ENCODE measurements at regions not wholly inside any gene's neighbourhood (a gene's known extent, or its start where the extent isn't known, plus 50 kb on each side); places are given as distances from the start of the nearest gene placed in this dataset.
A peak's percentile ranks its signal among the peaks of the same experiment; 100 is the strongest.

DNA sequence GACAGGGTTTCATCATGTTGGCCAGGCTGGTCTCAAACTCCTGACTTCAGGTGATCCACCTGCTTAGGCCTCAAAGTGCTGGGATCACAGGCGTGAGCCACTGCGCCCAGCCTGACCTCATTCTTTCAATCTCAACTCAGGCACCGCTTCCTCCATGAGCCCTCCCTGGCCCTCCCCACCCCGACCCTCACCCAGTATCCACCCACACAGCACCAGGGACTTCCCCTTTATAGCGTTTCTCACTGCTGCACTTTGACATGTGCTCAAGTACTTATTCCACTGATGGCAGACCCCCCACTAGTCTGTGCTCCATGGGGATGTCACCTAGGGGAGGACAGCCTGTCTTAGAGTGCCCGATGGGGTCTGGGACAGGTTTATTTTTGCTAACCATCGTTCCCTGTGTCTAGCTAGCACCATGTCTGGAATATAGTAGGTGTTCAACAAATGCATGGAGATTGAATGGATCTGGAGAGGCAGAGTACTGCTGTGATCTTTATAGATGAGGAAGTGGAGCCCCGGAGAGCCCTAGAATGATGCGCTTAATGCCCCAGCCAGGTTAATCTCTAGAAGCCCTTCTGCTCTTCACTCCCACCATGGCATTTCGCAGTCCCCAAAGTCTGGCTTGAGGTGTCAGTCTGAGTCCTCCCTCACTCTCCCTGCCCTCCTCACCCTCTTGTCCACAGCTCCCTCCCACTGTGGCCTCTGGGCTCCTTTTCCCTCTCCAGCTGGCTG is 258.8 kb downstream of the RPS24 start:
- Histone ChIP-seq H3K36me3 (ENCODE audit: control insufficient read depth in 2 of 2, insufficient read depth in 2 of 2, low read length in 1 of 2) (no peaks in the 10 kb centered on the region), H3K4me3 (ENCODE audit: low read depth in 1 of 2, low read length in 2 of 2) (no peak overlapping the region), H3K9me3 (ENCODE audit: control insufficient read depth in 2 of 2, insufficient read depth in 1 of 2, low read depth in 1 of 2, low read length in 1 of 2) (no peaks in the 10 kb centered on the region), H3K27ac (ENCODE audit: low read depth in 2 of 2, low read length in 1 of 2) (no peak overlapping the region), H3K4me1 (ENCODE audit: control insufficient read depth in 2 of 2, insufficient read depth in 2 of 2, low read length in 1 of 2) (no peaks in the 10 kb centered on the region), H3K27me3 (ENCODE audit: control insufficient read depth in 1 of 2, insufficient read depth in 2 of 2, low read length in 2 of 2) (no peaks in the 10 kb centered on the region)
- 71 to 78% methylated on average over 10 of the region's 10 CpGs for WGBS, 2 donors

DNA sequence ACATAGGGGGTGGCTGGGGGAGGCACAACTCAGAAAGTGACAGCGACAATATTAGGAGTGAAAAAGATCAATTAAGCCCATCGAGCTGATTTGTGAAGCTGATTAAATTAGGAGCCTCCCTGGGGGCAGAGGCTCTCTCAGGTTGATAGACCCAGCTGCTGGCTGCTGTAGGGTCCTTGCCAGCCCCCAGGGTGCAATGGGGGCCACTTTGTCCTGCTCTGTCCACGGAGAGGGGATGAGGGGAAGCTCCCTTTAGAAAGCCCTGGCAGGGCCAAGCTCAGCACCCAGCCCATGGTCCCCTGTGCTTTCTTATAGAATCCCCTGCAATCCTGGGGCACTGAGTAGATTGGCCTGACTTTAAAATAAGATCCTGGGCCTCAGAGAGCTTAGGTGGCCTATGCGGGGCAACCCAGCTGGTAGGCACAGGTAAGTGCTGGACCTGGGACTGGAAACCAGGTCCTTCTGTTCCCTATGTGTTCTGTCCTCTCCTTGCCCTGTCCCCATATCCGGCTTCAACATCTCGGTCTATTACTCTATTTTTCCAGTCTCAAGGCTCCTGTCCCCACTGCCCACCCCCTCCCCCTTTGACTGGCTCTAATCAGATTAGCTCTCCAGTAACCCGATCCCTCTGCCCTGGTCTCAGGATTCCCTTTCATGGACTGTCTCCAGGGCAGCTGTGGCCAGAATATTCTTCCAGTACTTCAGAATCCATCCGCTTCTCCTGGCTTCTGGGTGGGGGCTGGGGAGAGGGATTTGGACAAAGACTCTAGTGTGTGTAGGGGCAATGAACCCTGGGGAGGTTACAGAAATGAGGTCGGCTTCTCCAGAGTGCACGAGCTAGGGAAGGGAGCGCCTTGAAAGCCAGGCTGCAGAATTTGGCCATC is 259.6 kb downstream of the RPS24 start:
- Histone ChIP-seq H3K4me3 (ENCODE audit: low read depth in 1 of 2, low read length in 2 of 2) (no peak overlapping the region), H3K9me3 (ENCODE audit: control insufficient read depth in 2 of 2, insufficient read depth in 1 of 2, low read depth in 1 of 2, low read length in 1 of 2) (no peaks in the 10 kb centered on the region), H3K27me3 (ENCODE audit: control insufficient read depth in 1 of 2, insufficient read depth in 2 of 2, low read length in 2 of 2) (no peaks in the 10 kb centered on the region), H3K36me3 (ENCODE audit: control insufficient read depth in 2 of 2, insufficient read depth in 2 of 2, low read length in 1 of 2) (no peaks in the 10 kb centered on the region), H3K27ac (ENCODE audit: low read depth in 2 of 2, low read length in 1 of 2) (no peak overlapping the region), H3K4me1 (ENCODE audit: control insufficient read depth in 2 of 2, insufficient read depth in 2 of 2, low read length in 1 of 2) (no peaks in the 10 kb centered on the region)
- WGBS, 2 donors: 75 to 78% methylated on average over 11 of the region's 11 CpGs

DNA sequence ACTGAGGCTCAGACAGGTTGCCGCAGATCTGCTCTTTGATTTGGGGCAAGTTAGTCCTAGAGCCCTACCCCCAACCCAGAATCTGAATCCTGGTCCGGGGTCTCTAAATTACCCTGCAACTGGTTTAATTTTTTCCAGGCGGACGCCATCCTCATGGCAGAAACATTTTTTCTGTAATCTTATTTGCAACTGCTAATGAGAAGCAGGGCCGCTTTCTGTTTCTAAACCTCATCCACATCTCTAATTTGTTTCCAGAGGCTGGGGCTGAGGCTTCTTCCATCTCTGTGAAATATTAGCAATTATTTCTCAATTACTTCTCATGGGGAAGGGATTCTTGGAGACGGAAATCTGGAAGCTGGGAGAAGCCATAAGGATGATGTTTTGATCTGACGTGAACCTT is 261.6 kb downstream of the RPS24 start:
- WGBS, 2 donors: 81 to 87% methylated on average over 7 of the region's 7 CpGs

DNA sequence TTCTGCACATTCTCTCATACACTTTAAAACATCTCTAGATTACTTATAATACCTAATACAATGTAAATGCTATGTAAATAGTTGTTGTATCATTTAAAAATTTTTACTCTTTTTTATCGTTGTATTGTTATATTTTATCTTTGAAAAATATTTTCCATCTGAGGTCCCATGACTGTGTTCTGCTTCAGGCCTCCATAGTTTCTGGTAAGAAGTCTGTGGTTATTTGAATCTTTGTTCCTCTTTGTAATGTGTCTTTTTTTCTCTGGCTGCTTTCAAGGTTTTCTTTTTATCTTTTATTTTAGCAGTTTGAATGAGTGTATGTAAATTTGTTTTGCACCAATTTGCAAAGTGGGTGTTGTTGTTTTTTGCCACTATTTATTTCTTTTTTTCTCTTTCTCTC is 263.1 kb downstream of the RPS24 start:
- Histone ChIP-seq H3K9me3 (ENCODE audit: control insufficient read depth in 2 of 2, insufficient read depth in 1 of 2, low read depth in 1 of 2, low read length in 1 of 2) (no peaks in the 10 kb centered on the region), H3K4me3 (ENCODE audit: low read depth in 1 of 2, low read length in 2 of 2) (no peak overlapping the region), H3K27me3 (ENCODE audit: control insufficient read depth in 1 of 2, insufficient read depth in 2 of 2, low read length in 2 of 2) (no peaks in the 10 kb centered on the region), H3K36me3 (ENCODE audit: control insufficient read depth in 2 of 2, insufficient read depth in 2 of 2, low read length in 1 of 2) (no peaks in the 10 kb centered on the region), H3K27ac (ENCODE audit: low read depth in 2 of 2, low read length in 1 of 2) (no peak overlapping the region), H3K4me1 (ENCODE audit: control insufficient read depth in 2 of 2, insufficient read depth in 2 of 2, low read length in 1 of 2) (no peaks in the 10 kb centered on the region)
- 72 to 80% methylated on average over 1 of the region's 1 CpG for WGBS, 2 donors

More for the DNA sequence above, 261.6 kb downstream of the RPS24 start:
- Histone ChIP-seq H3K36me3 (ENCODE audit: control insufficient read depth in 2 of 2, insufficient read depth in 2 of 2, low read length in 1 of 2) (no peaks in the 10 kb centered on the region), H3K27ac (ENCODE audit: low read depth in 2 of 2, low read length in 1 of 2) (peak overlapping the region in 1 of 2 donors; percentile 71), H3K9me3 (ENCODE audit: control insufficient read depth in 2 of 2, insufficient read depth in 1 of 2, low read depth in 1 of 2, low read length in 1 of 2) (no peaks in the 10 kb centered on the region), H3K4me1 (ENCODE audit: control insufficient read depth in 2 of 2, insufficient read depth in 2 of 2, low read length in 1 of 2) (no peaks in the 10 kb centered on the region), H3K27me3 (ENCODE audit: control insufficient read depth in 1 of 2, insufficient read depth in 2 of 2, low read length in 2 of 2) (no peaks in the 10 kb centered on the region), H3K4me3 (ENCODE audit: low read depth in 1 of 2, low read length in 2 of 2) (no peak overlapping the region)

- Histone ChIP-seq H3K36me3 (ENCODE audit: control insufficient read depth in 2 of 2, insufficient read depth in 2 of 2, low read length in 1 of 2) (no peaks in the 10 kb centered on the region), H3K27ac (ENCODE audit: low read depth in 2 of 2, low read length in 1 of 2) (no peak overlapping the region), H3K9me3 (ENCODE audit: control insufficient read depth in 2 of 2, insufficient read depth in 1 of 2, low read depth in 1 of 2, low read length in 1 of 2) (no peaks in the 10 kb centered on the region), H3K4me1 (ENCODE audit: control insufficient read depth in 2 of 2, insufficient read depth in 2 of 2, low read length in 1 of 2) (peaks cover 0 to 3% of the 10 kb centered on the region in 2 donors), H3K4me3 (ENCODE audit: low read depth in 1 of 2, low read length in 2 of 2) (no peak overlapping the region), H3K27me3 (ENCODE audit: control insufficient read depth in 1 of 2, insufficient read depth in 2 of 2, low read length in 2 of 2) (no peaks in the 10 kb centered on the region)
- WGBS, 2 donors: 92 to 93% methylated on average over 1 of the region's 1 CpG
These were observed 264.3 kb downstream of the RPS24 start for GRCh38 chr10:78297997-78298396.

DNA sequence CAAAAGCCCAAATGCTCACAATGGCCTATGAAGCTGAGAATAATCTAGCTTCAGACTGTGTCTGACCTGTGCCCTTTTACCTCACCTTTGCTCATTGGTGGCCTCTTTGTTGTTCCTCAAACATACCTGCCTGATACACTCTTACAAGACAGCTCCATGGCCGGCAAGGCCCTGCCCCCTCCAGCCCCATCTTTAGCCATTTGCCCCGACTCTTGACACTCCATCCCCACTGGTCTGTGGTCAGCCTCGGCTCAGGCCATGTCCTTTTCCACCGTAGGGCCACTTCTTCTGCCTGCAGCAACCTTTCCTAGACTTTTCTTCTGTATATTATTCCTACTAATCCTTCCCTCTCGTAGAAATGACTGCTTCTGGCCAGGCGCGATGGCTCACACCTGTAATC is 265.2 kb downstream of the RPS24 start:
- no peaks in the 10 kb centered on the region for H3K36me3 ChIP-seq (ENCODE audit: control insufficient read depth in 2 of 2, insufficient read depth in 2 of 2, low read length in 1 of 2)
- no peaks in the 10 kb centered on the region for H3K27me3 ChIP-seq (ENCODE audit: control insufficient read depth in 1 of 2, insufficient read depth in 2 of 2, low read length in 2 of 2)
- WGBS, 2 donors: 86 to 87% methylated on average over 7 of the region's 7 CpGs
- no peaks in the 10 kb centered on the region for H3K9me3 ChIP-seq (ENCODE audit: control insufficient read depth in 2 of 2, insufficient read depth in 1 of 2, low read depth in 1 of 2, low read length in 1 of 2)
- no peak overlapping the region for H3K4me3 ChIP-seq (ENCODE audit: low read depth in 1 of 2, low read length in 2 of 2)
- peaks cover 0 to 6% of the 10 kb centered on the region in 2 donors for H3K4me1 ChIP-seq (ENCODE audit: control insufficient read depth in 2 of 2, insufficient read depth in 2 of 2, low read length in 1 of 2)
- no peak overlapping the region for H3K27ac ChIP-seq (ENCODE audit: low read depth in 2 of 2, low read length in 1 of 2)

GRCh38 chr10:78299851-78300468 is 266.3 kb downstream of the RPS24 start:
- Histone ChIP-seq H3K27me3 (ENCODE audit: control insufficient read depth in 1 of 2, insufficient read depth in 2 of 2, low read length in 2 of 2) (no peaks in the 10 kb centered on the region), H3K4me1 (ENCODE audit: control insufficient read depth in 2 of 2, insufficient read depth in 2 of 2, low read length in 1 of 2) (peaks cover 0 to 6% of the 10 kb centered on the region in 2 donors), H3K27ac (ENCODE audit: low read depth in 2 of 2, low read length in 1 of 2) (peak overlapping the region in 1 of 2 donors; percentile 26), H3K36me3 (ENCODE audit: control insufficient read depth in 2 of 2, insufficient read depth in 2 of 2, low read length in 1 of 2) (no peaks in the 10 kb centered on the region), H3K9me3 (ENCODE audit: control insufficient read depth in 2 of 2, insufficient read depth in 1 of 2, low read depth in 1 of 2, low read length in 1 of 2) (no peaks in the 10 kb centered on the region), H3K4me3 (ENCODE audit: low read depth in 1 of 2, low read length in 2 of 2) (no peak overlapping the region)
- WGBS, 2 donors: 78 to 83% methylated on average over 9 of the region's 9 CpGs

DNA sequence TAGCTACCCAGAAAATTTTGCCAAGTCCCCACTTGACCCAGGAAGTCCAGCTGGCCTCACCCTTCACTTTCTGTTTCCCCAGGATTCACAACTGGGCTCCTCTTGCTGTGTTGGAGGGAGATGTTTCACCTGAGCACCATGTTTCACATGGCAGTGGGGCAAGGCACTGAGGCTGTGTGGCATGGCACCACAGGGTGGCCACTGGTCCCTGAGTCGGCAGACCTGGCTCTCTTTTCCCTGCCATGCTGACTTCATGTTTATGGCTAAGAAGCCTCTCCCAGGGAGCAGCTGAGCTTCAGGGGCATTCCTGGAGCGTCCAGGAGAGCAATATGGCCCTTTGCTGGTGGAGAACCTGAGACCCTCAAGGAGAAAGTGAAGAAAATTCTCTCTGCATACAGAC is 266.9 kb downstream of the RPS24 start:
- Histone ChIP-seq H3K27ac (ENCODE audit: low read depth in 2 of 2, low read length in 1 of 2) (no peak overlapping the region), H3K9me3 (ENCODE audit: control insufficient read depth in 2 of 2, insufficient read depth in 1 of 2, low read depth in 1 of 2, low read length in 1 of 2) (no peaks in the 10 kb centered on the region), H3K4me3 (ENCODE audit: low read depth in 1 of 2, low read length in 2 of 2) (no peak overlapping the region), H3K36me3 (ENCODE audit: control insufficient read depth in 2 of 2, insufficient read depth in 2 of 2, low read length in 1 of 2) (no peaks in the 10 kb centered on the region), H3K27me3 (ENCODE audit: control insufficient read depth in 1 of 2, insufficient read depth in 2 of 2, low read length in 2 of 2) (no peaks in the 10 kb centered on the region), H3K4me1 (ENCODE audit: control insufficient read depth in 2 of 2, insufficient read depth in 2 of 2, low read length in 1 of 2) (peaks cover 0 to 6% of the 10 kb centered on the region in 2 donors)
- 98 to 100% methylated on average over 2 of the region's 2 CpGs for WGBS, 2 donors

DNA sequence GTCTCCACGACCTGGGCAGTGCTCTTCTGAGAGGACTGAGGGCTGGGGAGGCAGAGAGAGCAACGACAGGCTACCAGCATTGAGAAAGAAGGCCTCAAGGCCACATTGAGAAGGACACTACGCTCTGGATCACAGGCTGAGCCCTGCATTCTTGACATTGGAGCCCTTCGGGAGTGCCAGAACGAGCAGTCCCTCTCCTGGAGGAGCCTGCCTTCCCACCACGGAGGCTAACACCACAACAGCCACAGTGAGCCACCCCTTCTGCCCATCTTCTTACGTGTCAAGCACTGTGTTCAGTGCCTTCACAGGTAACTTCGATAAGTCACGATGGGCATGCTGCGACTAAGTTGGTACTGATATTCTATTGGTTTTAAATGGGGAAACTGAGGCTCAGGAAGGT is 267.8 kb downstream of the RPS24 start:
- Histone ChIP-seq H3K36me3 (ENCODE audit: control insufficient read depth in 2 of 2, insufficient read depth in 2 of 2, low read length in 1 of 2) (no peaks in the 10 kb centered on the region), H3K27me3 (ENCODE audit: control insufficient read depth in 1 of 2, insufficient read depth in 2 of 2, low read length in 2 of 2) (no peaks in the 10 kb centered on the region), H3K9me3 (ENCODE audit: control insufficient read depth in 2 of 2, insufficient read depth in 1 of 2, low read depth in 1 of 2, low read length in 1 of 2) (no peaks in the 10 kb centered on the region), H3K4me1 (ENCODE audit: control insufficient read depth in 2 of 2, insufficient read depth in 2 of 2, low read length in 1 of 2) (peaks cover 0 to 6% of the 10 kb centered on the region in 2 donors), H3K4me3 (ENCODE audit: low read depth in 1 of 2, low read length in 2 of 2) (no peak overlapping the region), H3K27ac (ENCODE audit: low read depth in 2 of 2, low read length in 1 of 2) (no peak overlapping the region)
- 83 to 90% methylated on average over 10 of the region's 10 CpGs for WGBS, 2 donors

Data from esophagus (tissue), 2 donors.